Bronchial epithelial cell (primary cell): ENCODE measurements at regions not wholly inside any gene's neighbourhood (a gene's known extent, or its start where the extent isn't known, plus 50 kb on each side); places are given as distances from the start of the nearest gene placed in this dataset.
"Not testable (repeated sequence)": the region's sequence is repeated elsewhere in the genome, so short reads cannot be mapped to it uniquely, and the experiment has no call there.

Source experiments
- DNase-seq: peaks from one replicate; pipeline ENCODE4 v3.0.0-alpha.2; 2010; ENCODE audit warnings: low read depth
- FAIRE-seq: peaks from 2 replicates; lab custom pipeline; 2011; peaks lifted over from hg19 to GRCh38; lab: Jason Lieb, UNC
- H3K27me3 ChIP-seq: 2 replicates; pipeline ENCODE4 v1.5.1; 2011; ENCODE audit warnings: low read length; ENCODE audit not compliant: control insufficient read depth, insufficient read depth
- H3K36me3 ChIP-seq: 2 replicates; pipeline ENCODE4 v1.5.1; 2011; ENCODE audit warnings: low read length; ENCODE audit not compliant: control insufficient read depth, insufficient read depth
- H3K4me3 ChIP-seq: 2 replicates; pipeline ENCODE4 v1.5.1; 2011; ENCODE audit warnings: mild to moderate bottlenecking, low read depth, low read length, control low read depth
- TF ChIP-seq, protein P1 (sequence below): IDR thresholded peaks from 2 replicates; pipeline ENCODE4 v1.5.1; 2011; ENCODE audit warnings: mild to moderate bottlenecking, moderate library complexity, low read length, control low read depth, inconsistent platforms; ENCODE audit not compliant: insufficient read depth, severe bottlenecking

- H3K36me3 ChIP-seq, result no peaks in the 10 kb centered on the region
- H3K27me3 ChIP-seq, result no peaks in the 10 kb centered on the region
- H3K4me3 ChIP-seq, result no peak overlapping the region
- DNase-seq (peak; percentile 85), FAIRE-seq (no peak)
- TF ChIP-seq, protein P1, sequence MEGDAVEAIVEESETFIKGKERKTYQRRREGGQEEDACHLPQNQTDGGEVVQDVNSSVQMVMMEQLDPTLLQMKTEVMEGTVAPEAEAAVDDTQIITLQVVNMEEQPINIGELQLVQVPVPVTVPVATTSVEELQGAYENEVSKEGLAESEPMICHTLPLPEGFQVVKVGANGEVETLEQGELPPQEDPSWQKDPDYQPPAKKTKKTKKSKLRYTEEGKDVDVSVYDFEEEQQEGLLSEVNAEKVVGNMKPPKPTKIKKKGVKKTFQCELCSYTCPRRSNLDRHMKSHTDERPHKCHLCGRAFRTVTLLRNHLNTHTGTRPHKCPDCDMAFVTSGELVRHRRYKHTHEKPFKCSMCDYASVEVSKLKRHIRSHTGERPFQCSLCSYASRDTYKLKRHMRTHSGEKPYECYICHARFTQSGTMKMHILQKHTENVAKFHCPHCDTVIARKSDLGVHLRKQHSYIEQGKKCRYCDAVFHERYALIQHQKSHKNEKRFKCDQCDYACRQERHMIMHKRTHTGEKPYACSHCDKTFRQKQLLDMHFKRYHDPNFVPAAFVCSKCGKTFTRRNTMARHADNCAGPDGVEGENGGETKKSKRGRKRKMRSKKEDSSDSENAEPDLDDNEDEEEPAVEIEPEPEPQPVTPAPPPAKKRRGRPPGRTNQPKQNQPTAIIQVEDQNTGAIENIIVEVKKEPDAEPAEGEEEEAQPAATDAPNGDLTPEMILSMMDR, result no peak
These were observed 53.9 kb upstream of the HABP2 start for GRCh38 chr10:113498997-113499396.

GRCh38 chr10:113499806-113500205 is 53.0 kb upstream of the HABP2 start:
- FAIRE-seq (no peak), DNase-seq (no peak)
- no peaks in the 10 kb centered on the region for H3K36me3 ChIP-seq
- TF ChIP-seq, protein P1, result no peak
- H3K27me3 ChIP-seq, result no peaks in the 10 kb centered on the region
- no peak overlapping the region for H3K4me3 ChIP-seq

GRCh38 chr10:113501031-113501430 is 51.8 kb upstream of the HABP2 start:
- not testable (repeated sequence) for DNase-seq, H3K27me3 ChIP-seq, H3K36me3 ChIP-seq, H3K4me3 ChIP-seq, FAIRE-seq
